GM23338 (cell line): ENCODE measurements at regions not wholly inside any gene's neighbourhood (a gene's known extent, or its start where the extent isn't known, plus 50 kb on each side); places are given as distances from the start of the nearest gene placed in this dataset.

Experiments used
- ATAC-seq: fragments of 200-7000 bp; cut with Tn5 transposase; 3 replicates; pipeline ENCODE4 v1.9.1; 2020
- DNase-seq: peaks from one replicate; pipeline ENCODE4 v3.0.0-alpha.2; 2015; ENCODE audit warnings: low spot score
- H2AFZ ChIP-seq: fragments of 200-600 bp; sonication (generic); 2 replicates; pipeline ENCODE4 v1.8.0; 2016; ENCODE audit warnings: antibody characterized with exemption, mild to moderate bottlenecking, moderate library complexity
- H3F3A ChIP-seq: fragments of 200-600 bp; sonication (generic); replicated peaks from 2 replicates; pipeline ENCODE4 v1.8.0; 2017; ENCODE audit warnings: antibody characterized with exemption, mixed run types, low read depth
- H3K27ac ChIP-seq: fragments of 200-600 bp; sonication (generic); 2 replicates; pipeline ENCODE4 v1.6.1; 2016; ENCODE audit warnings: low read depth
- H3K27me3 ChIP-seq: fragments of 200-600 bp; sonication (generic); 2 replicates; pipeline ENCODE4 v1.8.0; 2016; ENCODE audit warnings: mild to moderate bottlenecking, mixed run types, moderate library complexity; ENCODE audit not compliant: insufficient read depth
- H3K36me3 ChIP-seq: fragments of 200-600 bp; sonication (generic); 2 replicates; pipeline ENCODE4 v1.8.0; 2016; ENCODE audit warnings: mild to moderate bottlenecking; ENCODE audit not compliant: insufficient read depth
- H3K4me1 ChIP-seq: fragments of 200-600 bp; sonication (generic); 2 replicates; pipeline ENCODE4 v1.8.0; 2016; ENCODE audit warnings: mild to moderate bottlenecking, moderate library complexity; ENCODE audit not compliant: insufficient read depth
- H3K4me2 ChIP-seq: fragments of 200-600 bp; sonication (generic); 2 replicates; pipeline ENCODE4 v1.7.1; 2017; ENCODE audit warnings: mixed run types
- H3K4me3 ChIP-seq: fragments of 200-600 bp; sonication (generic); 2 replicates; pipeline ENCODE4 v1.6.1; 2016; ENCODE audit warnings: mixed run types
- H3K79me2 ChIP-seq: fragments of 200-600 bp; sonication (generic); replicated peaks from 2 replicates; pipeline ENCODE4 v1.8.0; 2017; ENCODE audit warnings: mild to moderate bottlenecking; ENCODE audit not compliant: insufficient read depth
- H3K9me2 ChIP-seq: fragments of 200-600 bp; sonication (generic); 2 replicates; pipeline ENCODE4 v1.8.0; 2017; ENCODE audit not compliant: insufficient read depth
- H4K20me1 ChIP-seq: fragments of 200-600 bp; sonication (generic); replicated peaks from 2 replicates; pipeline ENCODE4 v1.8.0; 2017; ENCODE audit warnings: mild to moderate bottlenecking; ENCODE audit not compliant: insufficient read depth
- H3K27ac Mint-ChIP-seq: 2 replicates; pipeline ENCODE4 v1.8.0; 2020; ENCODE audit warnings: inconsistent platforms, mild to moderate bottlenecking, moderate library complexity, mixed read lengths
- H3K27me3 Mint-ChIP-seq: 3 replicates; pipeline ENCODE4 v1.8.0; 2022; ENCODE audit warnings: low read depth, mild to moderate bottlenecking, moderate library complexity, mixed read lengths, inconsistent platforms; ENCODE audit not compliant: insufficient read depth, poor library complexity
- H3K36me3 Mint-ChIP-seq: 3 replicates; pipeline ENCODE4 v1.8.0; 2021; ENCODE audit warnings: low read depth, mild to moderate bottlenecking, inconsistent platforms, moderate library complexity, mixed read lengths
- H3K4me1 Mint-ChIP-seq: 3 replicates; pipeline ENCODE4 v1.8.0; 2020; ENCODE audit warnings: mild to moderate bottlenecking, inconsistent platforms, mixed read lengths
- H3K4me3 Mint-ChIP-seq: 3 replicates; pipeline ENCODE4 v1.8.0; 2021; ENCODE audit warnings: moderate library complexity, mild to moderate bottlenecking, inconsistent platforms, mixed read lengths
- H3K9me3 Mint-ChIP-seq: 3 replicates; pipeline ENCODE4 v1.8.0; 2020; ENCODE audit warnings: moderate library complexity, mild to moderate bottlenecking, inconsistent platforms, mixed read lengths
- CREB1 ChIP-seq: fragments of 250-450 bp; sonication (Bioruptor Pico); IDR thresholded peaks from 2 replicates; pipeline ENCODE4 v1.5.0; 2020; ENCODE audit warnings: low read depth, mild to moderate bottlenecking, moderate library complexity
- JUNB ChIP-seq: IDR thresholded peaks from one replicate; pipeline ENCODE4 v1.6.1; 2016; ENCODE audit warnings: antibody characterized with exemption; ENCODE audit not compliant: unreplicated experiment
- NANOG ChIP-seq: IDR thresholded peaks from 2 replicates; pipeline ENCODE4 v1.6.1; 2016; ENCODE audit warnings: antibody characterized with exemption, borderline replicate concordance
- ZNF331 ChIP-seq: fragments of 250-450 bp; sonication (Bioruptor Pico); IDR thresholded peaks from 2 replicates; pipeline ENCODE4 v1.5.0; 2020; ENCODE audit warnings: low read depth, mild to moderate bottlenecking, moderate library complexity
- TF ChIP-seq, protein P1 (sequence below), 2 experiments: fragments of 200-600 bp in 1 of 2; sonication (generic) in 1 of 2; conservative IDR thresholded peaks; 2 replicates each; pipeline versions ENCODE4 v1.5.1 to v1.6.1; 2016 to 2017; ENCODE audit warnings: antibody characterized with exemption in 2 of 2, low read depth in 2 of 2, mild to moderate bottlenecking in 2 of 2, moderate library complexity in 1 of 2
- TF ChIP-seq, protein P2 (sequence below): IDR thresholded peaks from 2 replicates; pipeline ENCODE4 v1.6.1; 2016; ENCODE audit warnings: antibody characterized with exemption
- TF ChIP-seq, protein P3 (sequence below): IDR thresholded peaks from one replicate; pipeline ENCODE4 v1.6.1; 2018; ENCODE audit warnings: antibody characterized with exemption; ENCODE audit not compliant: unreplicated experiment

DNA sequence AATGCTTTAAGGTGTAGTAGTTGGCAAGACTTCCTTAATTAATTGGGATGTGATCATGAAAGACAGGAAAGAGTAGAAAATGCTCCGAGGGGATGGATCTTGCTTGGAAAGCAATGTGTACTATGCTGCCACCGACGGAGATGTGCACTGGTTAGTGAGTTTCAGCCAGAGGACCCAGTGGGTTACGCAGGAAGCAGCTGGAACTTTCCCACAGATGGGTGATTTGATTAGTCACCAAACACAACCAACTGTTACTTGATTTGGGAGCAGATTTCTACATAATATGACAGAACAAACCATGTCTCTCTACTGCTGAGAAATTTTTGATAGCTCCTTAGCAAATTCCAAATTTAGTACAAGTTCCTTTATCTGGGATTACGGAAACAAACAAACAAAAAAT is 245.4 kb upstream of the MCTP2 start:
- H3K36me3 Mint-ChIP-seq: no peaks in the 10 kb centered on the region
- Histone ChIP-seq H3K4me3 (no peak overlapping the region), H3K27me3 (no peaks in the 10 kb centered on the region), H4K20me1 (no peaks in the 10 kb centered on the region), H3F3A (no peaks in the 10 kb centered on the region), H2AFZ (peak overlapping the region; percentile 25; the same call in 1 of the 2 replicates), H3K27ac (no peak overlapping the region), H3K4me2 (no peak overlapping the region), H3K4me1 (no peaks in the 10 kb centered on the region), H3K9me2 (no peaks in the 10 kb centered on the region), H3K36me3 (no peaks in the 10 kb centered on the region), H3K79me2 (no peaks in the 10 kb centered on the region)
- H3K4me3 Mint-ChIP-seq: no peak overlapping the region
- TF ChIP-seq, protein P1, sequence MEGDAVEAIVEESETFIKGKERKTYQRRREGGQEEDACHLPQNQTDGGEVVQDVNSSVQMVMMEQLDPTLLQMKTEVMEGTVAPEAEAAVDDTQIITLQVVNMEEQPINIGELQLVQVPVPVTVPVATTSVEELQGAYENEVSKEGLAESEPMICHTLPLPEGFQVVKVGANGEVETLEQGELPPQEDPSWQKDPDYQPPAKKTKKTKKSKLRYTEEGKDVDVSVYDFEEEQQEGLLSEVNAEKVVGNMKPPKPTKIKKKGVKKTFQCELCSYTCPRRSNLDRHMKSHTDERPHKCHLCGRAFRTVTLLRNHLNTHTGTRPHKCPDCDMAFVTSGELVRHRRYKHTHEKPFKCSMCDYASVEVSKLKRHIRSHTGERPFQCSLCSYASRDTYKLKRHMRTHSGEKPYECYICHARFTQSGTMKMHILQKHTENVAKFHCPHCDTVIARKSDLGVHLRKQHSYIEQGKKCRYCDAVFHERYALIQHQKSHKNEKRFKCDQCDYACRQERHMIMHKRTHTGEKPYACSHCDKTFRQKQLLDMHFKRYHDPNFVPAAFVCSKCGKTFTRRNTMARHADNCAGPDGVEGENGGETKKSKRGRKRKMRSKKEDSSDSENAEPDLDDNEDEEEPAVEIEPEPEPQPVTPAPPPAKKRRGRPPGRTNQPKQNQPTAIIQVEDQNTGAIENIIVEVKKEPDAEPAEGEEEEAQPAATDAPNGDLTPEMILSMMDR (conservative IDR thresholded peaks at IDR 0.05; ENCODE audit: low read depth in 2 of 2): no peak
- TF ChIP-seq NANOG (no peak), CREB1 (no peak)
- TF ChIP-seq, protein P2, sequence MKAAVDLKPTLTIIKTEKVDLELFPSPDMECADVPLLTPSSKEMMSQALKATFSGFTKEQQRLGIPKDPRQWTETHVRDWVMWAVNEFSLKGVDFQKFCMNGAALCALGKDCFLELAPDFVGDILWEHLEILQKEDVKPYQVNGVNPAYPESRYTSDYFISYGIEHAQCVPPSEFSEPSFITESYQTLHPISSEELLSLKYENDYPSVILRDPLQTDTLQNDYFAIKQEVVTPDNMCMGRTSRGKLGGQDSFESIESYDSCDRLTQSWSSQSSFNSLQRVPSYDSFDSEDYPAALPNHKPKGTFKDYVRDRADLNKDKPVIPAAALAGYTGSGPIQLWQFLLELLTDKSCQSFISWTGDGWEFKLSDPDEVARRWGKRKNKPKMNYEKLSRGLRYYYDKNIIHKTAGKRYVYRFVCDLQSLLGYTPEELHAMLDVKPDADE: no peak
- DNase-seq (no peak), ATAC-seq (no peak)
- H3K27ac Mint-ChIP-seq: no peak overlapping the region
- no peaks in the 10 kb centered on the region for H3K9me3 Mint-ChIP-seq
- H3K27me3 Mint-ChIP-seq: no peaks in the 10 kb centered on the region
- H3K4me1 Mint-ChIP-seq: no peaks in the 10 kb centered on the region

DNA sequence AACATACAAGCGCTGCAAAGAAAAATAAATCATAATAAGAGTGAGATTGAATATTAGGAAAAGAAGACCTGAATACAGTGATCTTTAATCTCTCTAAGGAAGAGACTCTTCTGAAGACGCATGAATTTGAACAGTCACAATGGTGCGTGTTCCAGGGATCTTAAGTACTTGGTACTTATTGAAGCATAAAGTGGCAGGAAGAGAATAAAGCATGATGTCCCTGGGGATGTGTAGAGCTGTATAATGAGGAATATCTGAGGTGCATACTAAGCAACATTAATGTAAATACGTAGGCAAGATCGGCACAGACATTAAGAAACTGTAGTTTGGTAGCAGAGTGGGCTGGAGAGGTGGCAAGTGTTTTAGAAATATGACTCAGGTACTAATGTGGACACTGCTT is 246.2 kb upstream of the MCTP2 start:
- no peaks in the 10 kb centered on the region for H3K27me3 ChIP-seq
- ATAC-seq: no peak
- H3K4me1 ChIP-seq: no peaks in the 10 kb centered on the region

More for the DNA sequence above, 246.2 kb upstream of the MCTP2 start:
- Mint-ChIP-seq H3K4me3 (no peak overlapping the region), H3K27ac (no peak overlapping the region), H3K27me3 (no peaks in the 10 kb centered on the region), H3K36me3 (no peaks in the 10 kb centered on the region), H3K9me3 (no peaks in the 10 kb centered on the region), H3K4me1 (no peaks in the 10 kb centered on the region)
- no peaks in the 10 kb centered on the region for H3F3A ChIP-seq
- H3K36me3 ChIP-seq: no peaks in the 10 kb centered on the region
- H3K27ac ChIP-seq: no peak overlapping the region
- DNase-seq: no peak
- H3K4me3 ChIP-seq: no peak overlapping the region
- no peaks in the 10 kb centered on the region for H4K20me1 ChIP-seq
- H3K79me2 ChIP-seq: no peaks in the 10 kb centered on the region
- TF ChIP-seq NANOG (no peak), ZNF331 (CRISPR knock-in tag) (no peak), JUNB (no peak), CREB1 (no peak)
- TF ChIP-seq, protein P1 (conservative IDR thresholded peaks at IDR 0.05; ENCODE audit: low read depth in 2 of 2): no peak
- TF ChIP-seq, protein P2: no peak
- TF ChIP-seq, protein P3, sequence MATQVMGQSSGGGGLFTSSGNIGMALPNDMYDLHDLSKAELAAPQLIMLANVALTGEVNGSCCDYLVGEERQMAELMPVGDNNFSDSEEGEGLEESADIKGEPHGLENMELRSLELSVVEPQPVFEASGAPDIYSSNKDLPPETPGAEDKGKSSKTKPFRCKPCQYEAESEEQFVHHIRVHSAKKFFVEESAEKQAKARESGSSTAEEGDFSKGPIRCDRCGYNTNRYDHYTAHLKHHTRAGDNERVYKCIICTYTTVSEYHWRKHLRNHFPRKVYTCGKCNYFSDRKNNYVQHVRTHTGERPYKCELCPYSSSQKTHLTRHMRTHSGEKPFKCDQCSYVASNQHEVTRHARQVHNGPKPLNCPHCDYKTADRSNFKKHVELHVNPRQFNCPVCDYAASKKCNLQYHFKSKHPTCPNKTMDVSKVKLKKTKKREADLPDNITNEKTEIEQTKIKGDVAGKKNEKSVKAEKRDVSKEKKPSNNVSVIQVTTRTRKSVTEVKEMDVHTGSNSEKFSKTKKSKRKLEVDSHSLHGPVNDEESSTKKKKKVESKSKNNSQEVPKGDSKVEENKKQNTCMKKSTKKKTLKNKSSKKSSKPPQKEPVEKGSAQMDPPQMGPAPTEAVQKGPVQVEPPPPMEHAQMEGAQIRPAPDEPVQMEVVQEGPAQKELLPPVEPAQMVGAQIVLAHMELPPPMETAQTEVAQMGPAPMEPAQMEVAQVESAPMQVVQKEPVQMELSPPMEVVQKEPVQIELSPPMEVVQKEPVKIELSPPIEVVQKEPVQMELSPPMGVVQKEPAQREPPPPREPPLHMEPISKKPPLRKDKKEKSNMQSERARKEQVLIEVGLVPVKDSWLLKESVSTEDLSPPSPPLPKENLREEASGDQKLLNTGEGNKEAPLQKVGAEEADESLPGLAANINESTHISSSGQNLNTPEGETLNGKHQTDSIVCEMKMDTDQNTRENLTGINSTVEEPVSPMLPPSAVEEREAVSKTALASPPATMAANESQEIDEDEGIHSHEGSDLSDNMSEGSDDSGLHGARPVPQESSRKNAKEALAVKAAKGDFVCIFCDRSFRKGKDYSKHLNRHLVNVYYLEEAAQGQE: no peak
- no peak overlapping the region for H2AFZ ChIP-seq
- no peaks in the 10 kb centered on the region; the same call in 1 of the 2 replicates for H3K9me2 ChIP-seq
- H3K4me2 ChIP-seq: no peak overlapping the region
